Kidney epithelial cell (primary cell): ENCODE measurements at regions not wholly inside any gene's neighbourhood (a gene's known extent, or its start where the extent isn't known, plus 50 kb on each side); places are given as distances from the start of the nearest gene placed in this dataset.

Experiments
- DNase-seq: peaks from one replicate; pipeline ENCODE4 v3.0.0-alpha.2; 2010; ENCODE audit warnings: low read depth
- H3K27me3 ChIP-seq: 2 replicates; pipeline ENCODE4 v1.6.0; 2011; ENCODE audit warnings: low read length; ENCODE audit not compliant: control insufficient read depth, insufficient read depth
- H3K36me3 ChIP-seq: 2 replicates; pipeline ENCODE4 v1.5.1; 2011; ENCODE audit warnings: low read length; ENCODE audit not compliant: control insufficient read depth, insufficient read depth
- H3K4me3 ChIP-seq: 2 replicates; pipeline ENCODE4 v1.5.1; 2011; ENCODE audit warnings: low read depth, mild to moderate bottlenecking, control low read depth, low read length
- CTCF ChIP-seq: IDR thresholded peaks from 2 replicates; pipeline ENCODE4 v1.5.1; 2011; ENCODE audit warnings: mild to moderate bottlenecking, moderate library complexity, low read length, control low read depth, inconsistent platforms; ENCODE audit not compliant: insufficient read depth, poor library complexity, severe bottlenecking

GRCh38 chr2:195537811-195538210, 119.2 kb upstream of the SLC39A10 start:
- DNase-seq: no peak
- H3K27me3 ChIP-seq: no peaks in the 10 kb centered on the region
- TF ChIP-seq CTCF: no peak
- no peak overlapping the region for H3K4me3 ChIP-seq
- no peaks in the 10 kb centered on the region for H3K36me3 ChIP-seq

DNA sequence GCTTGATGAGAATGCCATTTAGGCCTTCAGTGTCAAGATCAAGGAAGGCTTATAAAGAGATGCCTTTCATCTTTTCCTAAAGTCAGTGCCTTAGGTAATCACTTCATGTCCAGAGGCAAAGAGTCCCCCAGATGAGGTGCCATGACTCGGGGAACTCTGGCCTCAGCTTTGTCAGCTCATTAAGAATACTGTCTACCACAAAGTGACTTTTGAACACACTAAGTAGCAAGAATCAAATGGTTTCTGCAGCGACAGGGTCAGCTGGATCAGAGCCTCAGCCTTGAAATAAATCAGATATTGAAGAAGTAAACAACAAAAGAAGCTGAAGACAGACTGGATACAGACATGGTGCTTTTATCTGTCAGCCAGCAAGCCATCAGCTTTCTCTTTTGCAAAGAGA, 120.1 kb upstream of the SLC39A10 start:
- TF ChIP-seq CTCF: no peak
- Histone ChIP-seq H3K36me3 (no peaks in the 10 kb centered on the region), H3K27me3 (no peaks in the 10 kb centered on the region), H3K4me3 (no peak overlapping the region)
- no peak for DNase-seq

GRCh38 chr2:195535911-195536522, 121.0 kb upstream of the SLC39A10 start:
- TF ChIP-seq CTCF: no peak
- H3K27me3 ChIP-seq: no peaks in the 10 kb centered on the region
- no peaks in the 10 kb centered on the region for H3K36me3 ChIP-seq
- no peak overlapping the region for H3K4me3 ChIP-seq
- no peak for DNase-seq

GRCh38 chr2:195534971-195535370, 122.1 kb upstream of the SLC39A10 start:
- DNase-seq: no peak
- TF ChIP-seq CTCF: no peak
- Histone ChIP-seq H3K36me3 (no peaks in the 10 kb centered on the region), H3K4me3 (no peak overlapping the region), H3K27me3 (no peaks in the 10 kb centered on the region)

DNA sequence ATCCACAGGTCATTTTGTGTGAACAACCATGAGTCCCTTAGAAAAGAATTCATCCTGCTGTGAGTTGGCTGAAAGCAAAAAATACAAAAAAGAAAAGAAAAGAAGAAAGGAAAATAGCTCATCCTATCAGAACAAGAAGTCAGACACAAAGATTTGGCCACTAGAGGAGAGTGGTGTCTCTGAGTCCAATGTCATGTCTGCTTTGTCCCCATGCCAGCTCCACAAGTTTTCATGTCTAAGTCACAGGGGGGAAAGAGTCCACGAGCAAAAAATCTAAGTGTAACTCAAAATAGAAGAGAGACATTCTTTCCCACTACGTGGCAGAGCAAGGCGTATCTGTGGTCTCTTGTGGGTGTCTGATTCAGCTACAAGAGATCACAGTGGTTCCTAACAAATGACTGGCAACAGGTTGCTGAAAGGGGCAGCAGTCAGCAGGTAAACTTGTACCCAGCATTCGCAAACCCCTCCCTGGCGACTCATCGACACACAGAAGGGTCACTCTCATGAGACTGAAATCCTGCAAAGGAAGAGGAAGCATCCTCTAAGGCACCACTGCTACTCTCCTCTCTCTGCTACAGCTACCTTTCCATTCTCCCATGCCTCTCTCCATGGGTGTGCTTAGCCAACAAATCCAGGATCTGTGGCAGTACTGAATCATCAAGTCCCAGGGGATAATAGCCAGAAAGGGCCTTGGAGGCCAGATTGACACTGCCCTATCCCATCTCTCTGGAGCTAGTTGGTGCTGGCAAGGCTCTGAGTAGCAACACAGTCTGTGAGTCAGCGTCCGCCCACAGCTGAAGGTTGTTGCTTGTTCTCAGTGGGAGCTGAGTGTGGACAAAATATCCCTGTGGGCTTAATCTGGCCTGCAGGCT, 123.0 kb upstream of the SLC39A10 start:
- H3K4me3 ChIP-seq: no peak overlapping the region
- no peaks in the 10 kb centered on the region for H3K36me3 ChIP-seq
- H3K27me3 ChIP-seq: no peaks in the 10 kb centered on the region
- peak; percentile 8 for TF ChIP-seq CTCF
- peak; percentile 82 for DNase-seq
